CD4-positive, alpha-beta T cell treated with Interleukin-2 at 100 ng/mL for 4 hours (primary cell): ENCODE measurements at regions not wholly inside any gene's neighbourhood (a gene's known extent, or its start where the extent isn't known, plus 50 kb on each side); places are given as distances from the start of the nearest gene placed in this dataset.
"Not testable (repeated sequence)": the region's sequence is repeated elsewhere in the genome, so short reads cannot be mapped to it uniquely, and the experiment has no call there.

ENCODE experiments used
- DNase-seq: peaks from one replicate; pipeline ENCODE4 v3.0.0-alpha.2; 2020; ENCODE audit warnings: low spot score

DNA sequence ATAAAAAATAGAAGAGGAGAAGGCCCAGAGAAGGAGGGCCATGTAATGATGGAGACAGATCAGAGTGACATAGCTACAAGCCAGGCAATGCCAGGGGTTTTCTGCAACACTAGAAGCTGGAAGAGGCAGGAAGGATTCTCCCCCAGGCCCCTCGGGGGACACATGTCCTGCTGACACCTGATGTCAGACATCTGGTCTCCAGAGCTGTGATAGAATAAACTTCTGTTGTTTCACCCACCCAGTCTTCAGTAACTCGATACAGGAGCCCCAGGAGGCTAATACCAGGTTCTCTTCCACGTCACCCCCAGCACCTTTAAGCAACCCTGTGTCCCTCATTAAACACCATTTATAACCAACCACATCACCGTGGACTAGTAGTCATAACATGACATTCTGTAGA is 94.9 kb downstream of the TMEM130 start:
- no peak for DNase-seq

- DNase-seq = no peak
Observed at GRCh38 chr7:98777051-98777450, 92.8 kb downstream of the TMEM130 start.

GRCh38 chr7:98778421-98778820 is 91.4 kb downstream of the TMEM130 start:
- no peak for DNase-seq

DNA sequence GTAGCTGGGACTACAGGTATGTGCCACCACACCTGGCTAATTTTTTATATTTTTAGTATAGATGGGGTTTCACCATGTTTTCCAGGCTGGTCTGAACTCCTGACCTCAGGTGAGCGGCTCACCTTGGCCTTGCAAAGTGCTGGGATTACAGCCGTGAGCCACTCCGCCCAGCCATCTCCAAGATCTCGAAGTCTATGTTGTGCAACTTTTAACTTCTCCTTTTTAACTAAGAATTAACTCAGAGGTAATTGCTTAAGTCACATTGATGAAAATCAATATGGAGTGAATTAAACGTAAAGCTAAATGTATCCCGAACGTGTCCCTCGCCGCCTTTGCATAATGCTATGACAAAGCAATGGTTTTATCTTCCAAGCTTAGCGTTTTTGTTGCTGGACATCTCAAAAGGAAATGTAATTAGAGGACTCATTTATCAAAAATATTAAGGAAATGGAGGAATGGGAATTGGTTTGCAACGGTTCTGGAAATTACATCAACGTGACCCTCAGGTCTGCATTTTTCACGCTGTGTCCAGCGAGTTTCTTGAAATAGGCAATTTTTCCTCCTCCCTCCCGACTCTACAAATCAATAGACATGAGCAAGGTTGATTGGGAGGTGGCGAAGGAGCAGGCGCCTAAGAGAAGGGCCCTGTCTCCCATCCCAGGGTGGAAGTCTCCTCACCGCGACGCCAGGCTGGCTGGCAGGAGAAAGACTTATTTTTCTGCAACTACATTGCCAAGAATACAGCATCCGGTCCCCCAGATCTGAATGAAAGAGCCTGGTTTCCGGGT is 89.8 kb downstream of the TMEM130 start:
- no peak for DNase-seq

DNA sequence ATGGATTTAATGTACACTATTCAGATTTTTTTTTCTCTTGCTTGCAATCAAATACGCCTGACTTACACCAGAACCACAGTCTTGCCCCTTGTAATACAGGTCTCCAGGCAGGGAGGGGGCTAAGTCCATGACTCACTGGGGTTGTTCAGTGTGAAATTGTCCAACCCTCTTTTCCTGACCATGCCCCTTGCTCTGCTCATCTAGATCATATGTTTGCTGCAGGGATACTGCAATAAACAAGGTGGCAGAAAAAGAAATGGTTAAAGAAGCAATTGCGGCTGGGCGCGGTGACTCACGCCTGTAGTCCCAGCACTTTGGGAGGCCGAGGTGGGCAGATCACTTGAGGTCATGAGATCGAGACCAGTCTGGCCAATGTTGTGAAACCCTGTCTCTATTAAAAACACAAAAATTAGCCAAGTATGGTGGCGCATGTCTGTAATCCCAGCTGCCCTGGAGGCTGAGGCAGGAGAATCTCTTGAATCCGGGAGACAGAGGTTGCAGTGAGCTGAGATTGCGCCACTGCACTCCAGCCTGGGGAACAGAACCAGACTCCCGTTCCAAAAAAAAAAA is 85.5 kb downstream of the TMEM130 start:
- DNase-seq = no peak

DNA sequence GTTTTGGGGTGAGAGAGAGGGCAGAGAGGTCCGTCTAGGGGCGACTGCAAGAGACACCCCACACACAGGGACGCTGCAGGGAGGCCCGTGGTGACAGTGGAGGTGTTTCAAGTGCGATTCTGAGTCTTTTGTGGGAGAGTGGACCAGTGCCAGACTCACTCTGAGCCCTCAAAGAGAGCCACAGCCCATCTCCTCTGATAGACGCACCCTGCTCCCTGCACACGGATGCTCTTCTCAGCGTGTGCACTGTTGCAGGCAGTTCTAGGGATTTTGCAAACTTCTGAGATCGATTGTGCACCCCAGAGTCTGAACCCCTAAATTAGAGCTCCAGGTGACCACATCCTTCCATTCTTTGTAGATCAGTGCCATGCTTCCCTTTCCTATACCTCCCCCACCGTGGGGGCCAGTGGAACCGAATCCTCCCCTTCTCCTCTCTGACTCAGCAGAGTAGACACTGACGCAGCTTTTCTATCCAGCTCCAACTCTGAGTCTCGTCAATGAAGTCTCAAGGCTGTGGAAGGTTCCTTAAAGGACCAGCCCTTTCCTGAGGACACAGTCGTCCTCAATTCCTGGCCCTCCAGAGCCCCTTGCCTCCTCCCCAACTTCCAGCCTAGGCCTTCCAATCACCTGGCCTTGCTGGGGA is 83.8 kb downstream of the TMEM130 start:
- DNase-seq = no peak

DNA sequence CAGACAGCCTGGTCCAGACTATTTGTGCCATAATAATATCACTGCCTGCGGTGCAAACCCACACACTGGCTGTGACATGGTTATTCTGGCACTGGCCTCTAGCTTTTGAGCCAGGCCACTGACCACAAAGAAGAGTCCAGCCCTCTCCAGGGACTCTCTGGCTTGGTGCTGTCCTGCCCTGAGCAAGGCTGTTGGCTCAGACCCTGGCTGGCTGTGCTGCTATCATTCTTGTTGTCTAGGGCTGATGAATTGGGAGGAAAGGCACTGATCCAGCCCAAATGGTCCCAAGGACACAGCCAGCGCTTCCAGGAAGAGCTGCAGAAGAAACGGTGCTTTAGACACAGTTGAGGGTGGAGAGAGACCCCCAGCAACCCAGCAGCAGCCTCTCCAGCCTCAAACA is 80.8 kb downstream of the TMEM130 start:
- DNase-seq = no peak

GRCh38 chr7:98794453-98794852 is 75.4 kb downstream of the TMEM130 start:
- not testable (repeated sequence) for DNase-seq

DNA sequence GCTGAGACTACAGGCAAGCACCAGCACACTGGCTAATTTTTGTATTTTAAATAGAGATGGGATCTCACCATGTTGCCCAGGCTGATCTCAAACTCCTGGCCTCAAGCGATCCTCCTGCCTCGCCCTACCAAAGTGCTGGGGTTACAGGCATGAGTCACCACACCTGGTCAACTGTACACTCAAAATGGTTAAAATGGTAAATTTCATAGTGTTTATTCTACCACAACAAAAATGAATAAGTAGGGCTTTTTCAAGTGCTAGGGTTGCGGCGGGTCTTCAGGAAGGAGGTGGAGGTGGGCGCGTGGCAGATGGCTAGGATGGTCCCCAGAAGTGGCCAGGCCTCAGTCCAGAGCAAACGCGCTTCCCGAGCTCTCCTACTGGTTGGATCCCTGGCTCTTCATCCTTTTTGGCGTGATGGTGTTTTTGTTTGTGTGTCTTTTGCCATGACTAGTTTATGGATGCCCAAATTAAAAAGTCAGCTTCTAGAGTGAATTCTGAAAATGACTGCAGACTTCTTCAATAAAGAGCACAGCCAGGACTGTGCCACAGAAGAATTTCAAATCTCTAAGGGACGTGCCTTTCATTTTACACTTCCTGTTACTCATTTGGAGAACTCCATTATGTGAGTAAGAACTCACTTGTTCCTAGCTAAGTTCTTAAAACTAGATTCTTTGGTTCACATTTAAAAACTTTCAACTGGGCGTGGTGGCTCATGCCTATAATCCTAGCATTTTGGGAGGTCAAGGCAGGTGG is 73.9 kb downstream of the TMEM130 start:
- no peak for DNase-seq
